Stimulated activated CD4-positive, alpha-beta T cell treated with anti-CD3 and anti-CD28 coated beads, Interleukin-4, amount 100 ng/mL, for 4 hours (primary cell): ENCODE measurements at regions not wholly inside any gene's neighbourhood (a gene's known extent, or its start where the extent isn't known, plus 50 kb on each side); places are given as distances from the start of the nearest gene placed in this dataset.
"Not testable (repeated sequence)": the region's sequence is repeated elsewhere in the genome, so short reads cannot be mapped to it uniquely, and the experiment has no call there.

Experiments
- DNase-seq, 2 experiments: peaks; one replicate each; pipeline ENCODE4 v3.0.0-alpha.2; 2020

- DNase-seq: no peak
Observed at GRCh38 chr5:86981898-86982297, 285.8 kb upstream of the RASA1 start.

GRCh38 chr5:86983208-86983607 is 284.5 kb upstream of the RASA1 start:
- DNase-seq: no peak

GRCh38 chr5:86986837-86987236 is 280.8 kb upstream of the RASA1 start:
- DNase-seq: no peak

GRCh38 chr5:86997516-86997915 is 270.2 kb upstream of the RASA1 start:
- no peak for DNase-seq

- no peak for DNase-seq
Observed at GRCh38 chr5:86999951-87000350, 267.7 kb upstream of the RASA1 start.

- DNase-seq: no peak
Observed at GRCh38 chr5:87002485-87002884, 265.2 kb upstream of the RASA1 start.

GRCh38 chr5:87004101-87004500 is 263.6 kb upstream of the RASA1 start:
- DNase-seq: no peak

- DNase-seq: no peak
Observed at GRCh38 chr5:87007737-87008136, 259.9 kb upstream of the RASA1 start.

- DNase-seq: no peak
Observed at GRCh38 chr5:87008751-87009560, 258.7 kb upstream of the RASA1 start.

- no peak for DNase-seq
Observed at GRCh38 chr5:87010736-87011135, 256.9 kb upstream of the RASA1 start.

GRCh38 chr5:87015901-87016300 is 251.8 kb upstream of the RASA1 start:
- DNase-seq: no peak

- DNase-seq: peak in 1 of 2 experiments; percentile 15
Observed at GRCh38 chr5:87020099-87020934, 247.4 kb upstream of the RASA1 start.

- DNase-seq: no peak
Observed at GRCh38 chr5:87022415-87022814, 245.3 kb upstream of the RASA1 start.

GRCh38 chr5:87027570-87027969 is 240.1 kb upstream of the RASA1 start:
- DNase-seq: no peak

- DNase-seq: no peak
Observed at GRCh38 chr5:87029951-87030350, 237.7 kb upstream of the RASA1 start.

- no peak for DNase-seq
Observed at GRCh38 chr5:87030699-87031098, 237.0 kb upstream of the RASA1 start.

GRCh38 chr5:87034557-87034956 is 233.1 kb upstream of the RASA1 start:
- DNase-seq: no peak

GRCh38 chr5:87042554-87042953 is 225.1 kb upstream of the RASA1 start:
- no peak for DNase-seq

- no peak for DNase-seq
Observed at GRCh38 chr5:87048156-87048555, 219.5 kb upstream of the RASA1 start.

GRCh38 chr5:87049012-87049411 is 218.7 kb upstream of the RASA1 start:
- DNase-seq: not testable (repeated sequence)

GRCh38 chr5:87051502-87052113 is 216.1 kb upstream of the RASA1 start:
- DNase-seq: no peak

GRCh38 chr5:87053146-87053545 is 214.5 kb upstream of the RASA1 start:
- DNase-seq: no peak

GRCh38 chr5:87054821-87055220 is 212.9 kb upstream of the RASA1 start:
- no peak for DNase-seq

- DNase-seq: no peak
Observed at GRCh38 chr5:87061046-87061445, 206.6 kb upstream of the RASA1 start.
